SK-N-SH (cell line): ENCODE measurements at regions not wholly inside any gene's neighbourhood (a gene's known extent, or its start where the extent isn't known, plus 50 kb on each side); places are given as distances from the start of the nearest gene placed in this dataset.
"Not testable (repeated sequence)": the region's sequence is repeated elsewhere in the genome, so short reads cannot be mapped to it uniquely, and the experiment has no call there.

ENCODE experiments used
- CTCF ChIA-PET: fragments of 300-600, 350-600 bp; formaldehyde crosslinking; extraction: SDS; loops from one replicate; lab custom pipeline; 2021; lab: Yijun Ruan, JAX
- POLR2A ChIA-PET: fragments of 350-600 bp; sonication (Branson Sonifier 250); formaldehyde crosslinking; extraction: SDS; loops from one replicate; lab custom pipeline; 2020; ENCODE audit warnings: antibody characterized with exemption, inconsistent platforms; lab: Yijun Ruan, JAX
- DNase-seq: peaks from one replicate; pipeline ENCODE4 v3.0.0; 2012
- H2AFZ ChIP-seq: fragments of 200-600 bp; sonication (generic); 2 replicates; pipeline ENCODE4 v1.8.1; 2016; ENCODE audit warnings: antibody characterized with exemption, mild to moderate bottlenecking, low read depth
- H3F3A ChIP-seq: fragments of 200-600 bp; sonication (generic); replicated peaks from 2 replicates; pipeline ENCODE3; 2016; ENCODE audit warnings: antibody characterized with exemption, mild to moderate bottlenecking; ENCODE audit not compliant: insufficient read depth
- H3K27ac ChIP-seq, 2 experiments: fragments of 200-500 bp in 1 of 2; fragments of 200-600 bp in 1 of 2; sonication (Bioruptor generic) in 1 of 2; sonication (generic), shearing (Covaris generic) in 1 of 2; 2 replicates each; pipeline versions ENCODE4 v1.5.1 to v1.6.1; 2014 to 2016; ENCODE audit warnings: low read depth in 2 of 2, inconsistent platforms in 1 of 2, low read length in 1 of 2, mild to moderate bottlenecking in 1 of 2, mixed read lengths in 1 of 2
- H3K27me3 ChIP-seq: fragments of 200-600 bp; sonication (generic), shearing (Covaris generic); 2 replicates; pipeline ENCODE4 v1.6.1; 2016; ENCODE audit warnings: mixed run types; ENCODE audit not compliant: insufficient read depth
- H3K36me3 ChIP-seq, 2 experiments: fragments of 200-500 bp in 1 of 2; fragments of 200-600 bp in 1 of 2; sonication (Bioruptor generic) in 1 of 2; sonication (generic) in 1 of 2; replicated peaks in 1 of 2; 2 replicates each; pipeline versions ENCODE3 to v1.5.1; 2014 to 2016; ENCODE audit warnings: low read length in 1 of 2, mild to moderate bottlenecking in 1 of 2; ENCODE audit not compliant: insufficient read depth in 2 of 2, control insufficient read depth in 1 of 2
- H3K4me1 ChIP-seq, 2 experiments: fragments of 200-500 bp in 1 of 2; fragments of 200-600 bp in 1 of 2; sonication (Bioruptor generic) in 1 of 2; sonication (generic), shearing (Covaris generic) in 1 of 2; 2 replicates each; pipeline versions ENCODE4 v1.5.1 to v1.6.1; 2014 to 2016; ENCODE audit warnings: low read depth in 1 of 2, low read length in 1 of 2, mixed run types in 1 of 2; ENCODE audit not compliant: insufficient read depth in 2 of 2, control insufficient read depth in 1 of 2
- H3K4me2 ChIP-seq: fragments of 200-600 bp; sonication (generic), shearing (Covaris generic); 2 replicates; pipeline ENCODE4 v1.6.1; 2017; ENCODE audit warnings: mixed run types
- H3K4me3 ChIP-seq, 2 experiments: fragments of 200-500 bp in 1 of 2; fragments of 200-600 bp in 1 of 2; sonication (Bioruptor generic) in 1 of 2; sonication (generic), shearing (Covaris generic) in 1 of 2; 2 replicates each; pipeline versions ENCODE4 v1.5.1 to v1.8.1; 2014 to 2016; ENCODE audit warnings: low read depth in 2 of 2, inconsistent platforms in 1 of 2, low read length in 1 of 2, mild to moderate bottlenecking in 1 of 2, mixed read lengths in 1 of 2, moderate library complexity in 1 of 2
- H3K79me2 ChIP-seq: fragments of 200-600 bp; sonication (generic); 2 replicates; pipeline ENCODE4 v1.8.1; 2017; ENCODE audit warnings: mild to moderate bottlenecking; ENCODE audit not compliant: insufficient read depth
- H3K9ac ChIP-seq: fragments of 200-600 bp; sonication (generic); 2 replicates; pipeline ENCODE4 v1.6.1; 2017; ENCODE audit warnings: mixed run types
- H3K9me2 ChIP-seq: fragments of 200-600 bp; sonication (generic); 2 replicates; pipeline ENCODE4 v1.6.1; 2017; ENCODE audit warnings: mixed run types
- H3K9me3 ChIP-seq: fragments of 200-600 bp; sonication (generic); 2 replicates; pipeline ENCODE4 v1.6.1; 2017; ENCODE audit warnings: mixed run types, mild to moderate bottlenecking, moderate library complexity
- H4K20me1 ChIP-seq: fragments of 200-600 bp; sonication (generic); 2 replicates; pipeline ENCODE4 v1.6.1; 2017; ENCODE audit warnings: mild to moderate bottlenecking, mixed run types; ENCODE audit not compliant: insufficient read depth
- ELF1 ChIP-seq: IDR thresholded peaks from 2 replicates; pipeline ENCODE4 v1.4.0; 2012
- FOSL2 ChIP-seq: IDR thresholded peaks from 2 replicates; pipeline ENCODE4 v1.4.0; 2012; ENCODE audit warnings: low read depth, mild to moderate bottlenecking, moderate library complexity, borderline replicate concordance
- GATA2 ChIP-seq: sonication (generic); formaldehyde crosslinking; IDR thresholded peaks from 2 replicates; pipeline ENCODE4 v1.5.0; 2020; ENCODE audit warnings: mild to moderate bottlenecking, missing genetic modification reagents
- MEF2A ChIP-seq: IDR thresholded peaks from 2 replicates; pipeline ENCODE4 v1.4.0; 2012; ENCODE audit warnings: low read depth, borderline replicate concordance
- MXI1 ChIP-seq: IDR thresholded peaks from 2 replicates; pipeline ENCODE4 v1.6.1; 2012; ENCODE audit warnings: mild to moderate bottlenecking, low read depth, low read length, improper control_type of control experiment
- NRF1 ChIP-seq: IDR thresholded peaks from 2 replicates; pipeline ENCODE4 v1.6.1; 2012; ENCODE audit warnings: low read depth, mild to moderate bottlenecking, low read length
- RCOR1 ChIP-seq: fragments of 150-350 bp; IDR thresholded peaks from 2 replicates; pipeline ENCODE4 v1.6.1; 2017; ENCODE audit warnings: antibody characterized with exemption, low read length
- SMC3 ChIP-seq: IDR thresholded peaks from 2 replicates; pipeline ENCODE4 v1.6.1; 2012; ENCODE audit warnings: low read depth, low read length, improper control_type of control experiment
- YY1 ChIP-seq: IDR thresholded peaks from 2 replicates; pipeline ENCODE4 v1.4.0; 2012; ENCODE audit warnings: low read depth, mild to moderate bottlenecking
- WGBS: methylation state at CpG from one replicate; pipeline ENCODE4 v1.1.6; 2017; ENCODE audit warnings: low lambda C conversion rate; 5-methylcytosine and 5-hydroxymethylcytosine counted together
- TF ChIP-seq, protein P1 (sequence below): IDR thresholded peaks from 2 replicates; pipeline ENCODE4 v1.4.0; 2012; ENCODE audit warnings: low read depth, borderline replicate concordance
- TF ChIP-seq, protein P2 (sequence below): IDR thresholded peaks from 2 replicates; pipeline ENCODE4 v1.4.0; 2012; ENCODE audit warnings: low read depth, borderline replicate concordance
- TF ChIP-seq, protein P3 (sequence below): fragments of 150-350 bp; IDR thresholded peaks from 2 replicates; pipeline ENCODE4 v1.6.1; 2016; ENCODE audit warnings: mild to moderate bottlenecking, low read depth, low read length

DNA sequence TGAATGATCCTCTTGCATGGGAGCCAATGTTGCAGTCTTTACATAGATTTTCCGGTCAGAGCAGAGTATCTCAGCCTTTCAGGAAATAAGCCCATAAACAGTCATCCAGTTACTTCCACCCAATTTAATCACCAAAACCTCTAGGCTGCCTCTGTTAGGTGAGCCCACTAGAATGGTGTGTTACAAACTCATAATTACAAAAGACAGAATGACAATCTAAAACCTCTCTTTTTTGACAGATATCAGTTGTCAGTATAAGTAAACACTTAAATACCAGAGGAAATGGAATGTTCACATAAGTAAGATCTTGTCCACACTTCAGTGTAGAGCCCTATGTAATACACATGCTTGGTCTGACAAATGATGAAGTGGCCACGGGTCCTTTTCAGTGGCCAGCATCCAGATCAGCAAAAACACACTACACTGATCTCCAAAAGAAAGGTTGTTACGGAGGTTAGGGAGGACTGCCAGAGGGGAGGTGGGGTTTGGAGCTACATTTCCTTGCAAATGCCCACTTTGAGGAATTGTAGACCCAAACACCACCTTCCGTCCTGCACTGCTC is 71.3 kb upstream of the FBXO28 start (continued):
- TF ChIP-seq, protein P1, sequence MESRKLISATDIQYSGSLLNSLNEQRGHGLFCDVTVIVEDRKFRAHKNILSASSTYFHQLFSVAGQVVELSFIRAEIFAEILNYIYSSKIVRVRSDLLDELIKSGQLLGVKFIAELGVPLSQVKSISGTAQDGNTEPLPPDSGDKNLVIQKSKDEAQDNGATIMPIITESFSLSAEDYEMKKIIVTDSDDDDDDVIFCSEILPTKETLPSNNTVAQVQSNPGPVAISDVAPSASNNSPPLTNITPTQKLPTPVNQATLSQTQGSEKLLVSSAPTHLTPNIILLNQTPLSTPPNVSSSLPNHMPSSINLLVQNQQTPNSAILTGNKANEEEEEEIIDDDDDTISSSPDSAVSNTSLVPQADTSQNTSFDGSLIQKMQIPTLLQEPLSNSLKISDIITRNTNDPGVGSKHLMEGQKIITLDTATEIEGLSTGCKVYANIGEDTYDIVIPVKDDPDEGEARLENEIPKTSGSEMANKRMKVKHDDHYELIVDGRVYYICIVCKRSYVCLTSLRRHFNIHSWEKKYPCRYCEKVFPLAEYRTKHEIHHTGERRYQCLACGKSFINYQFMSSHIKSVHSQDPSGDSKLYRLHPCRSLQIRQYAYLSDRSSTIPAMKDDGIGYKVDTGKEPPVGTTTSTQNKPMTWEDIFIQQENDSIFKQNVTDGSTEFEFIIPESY: no peak

DNA sequence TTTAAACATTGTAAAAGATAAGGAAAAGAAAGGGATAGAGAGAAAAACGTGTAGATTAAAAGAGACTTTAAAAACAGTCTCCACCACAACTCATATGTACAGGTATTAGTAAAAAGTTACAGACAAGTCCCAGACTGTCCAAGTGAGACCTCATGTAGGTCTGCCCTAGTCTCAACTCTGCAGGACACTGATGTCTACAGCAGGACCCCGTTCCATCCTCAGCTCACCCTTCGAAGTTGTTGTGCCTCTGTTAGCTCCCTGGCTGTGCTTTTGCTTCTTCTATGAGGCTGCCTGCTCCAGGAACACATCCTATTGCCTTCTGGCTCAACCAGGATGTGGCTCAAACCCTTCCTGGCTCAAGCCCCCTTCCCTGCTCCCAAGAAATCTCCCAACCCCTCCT is 72.9 kb upstream of the FBXO28 start:
- no peaks in the 10 kb centered on the region for H3K9me3 ChIP-seq
- H3F3A ChIP-seq: no peaks in the 10 kb centered on the region
- no peaks in the 10 kb centered on the region for H3K27me3 ChIP-seq
- ChIA-PET CTCF (interaction anchor here (1.4 kb wide), 1 partner anchor 76 kb away, joined by 3 read pairs; no protein-coding TSS in a partner anchor), POLR2A (no interaction called here)
- H4K20me1 ChIP-seq: no peaks in the 10 kb centered on the region
- no peak for DNase-seq
- no peaks in the 10 kb centered on the region for H3K79me2 ChIP-seq
- H3K36me3 ChIP-seq: no peaks in the 10 kb centered on the region
- no peak overlapping the region for H2AFZ ChIP-seq
- no peaks in the 10 kb centered on the region for H3K4me1 ChIP-seq
- TF ChIP-seq MXI1 (no peak), NRF1 (no peak), ELF1 (no peak), FOSL2 (no peak), RCOR1 (no peak), GATA2 (CRISPR knock-in tag) (no peak), SMC3 (no peak), MEF2A (no peak), YY1 (no peak)
- TF ChIP-seq, protein P2, sequence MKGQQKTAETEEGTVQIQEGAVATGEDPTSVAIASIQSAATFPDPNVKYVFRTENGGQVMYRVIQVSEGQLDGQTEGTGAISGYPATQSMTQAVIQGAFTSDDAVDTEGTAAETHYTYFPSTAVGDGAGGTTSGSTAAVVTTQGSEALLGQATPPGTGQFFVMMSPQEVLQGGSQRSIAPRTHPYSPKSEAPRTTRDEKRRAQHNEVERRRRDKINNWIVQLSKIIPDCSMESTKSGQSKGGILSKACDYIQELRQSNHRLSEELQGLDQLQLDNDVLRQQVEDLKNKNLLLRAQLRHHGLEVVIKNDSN: no peak
- TF ChIP-seq, protein P3, sequence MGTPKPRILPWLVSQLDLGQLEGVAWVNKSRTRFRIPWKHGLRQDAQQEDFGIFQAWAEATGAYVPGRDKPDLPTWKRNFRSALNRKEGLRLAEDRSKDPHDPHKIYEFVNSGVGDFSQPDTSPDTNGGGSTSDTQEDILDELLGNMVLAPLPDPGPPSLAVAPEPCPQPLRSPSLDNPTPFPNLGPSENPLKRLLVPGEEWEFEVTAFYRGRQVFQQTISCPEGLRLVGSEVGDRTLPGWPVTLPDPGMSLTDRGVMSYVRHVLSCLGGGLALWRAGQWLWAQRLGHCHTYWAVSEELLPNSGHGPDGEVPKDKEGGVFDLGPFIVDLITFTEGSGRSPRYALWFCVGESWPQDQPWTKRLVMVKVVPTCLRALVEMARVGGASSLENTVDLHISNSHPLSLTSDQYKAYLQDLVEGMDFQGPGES: no peak
- H3K4me3 ChIP-seq: no peak overlapping the region
- H3K27ac ChIP-seq: no peak overlapping the region
- no peaks in the 10 kb centered on the region for H3K9me2 ChIP-seq
- 19% methylated on average over 3 of the region's 3 CpGs for WGBS
- no peak overlapping the region for H3K4me2 ChIP-seq
- no peak overlapping the region for H3K9ac ChIP-seq

DNA sequence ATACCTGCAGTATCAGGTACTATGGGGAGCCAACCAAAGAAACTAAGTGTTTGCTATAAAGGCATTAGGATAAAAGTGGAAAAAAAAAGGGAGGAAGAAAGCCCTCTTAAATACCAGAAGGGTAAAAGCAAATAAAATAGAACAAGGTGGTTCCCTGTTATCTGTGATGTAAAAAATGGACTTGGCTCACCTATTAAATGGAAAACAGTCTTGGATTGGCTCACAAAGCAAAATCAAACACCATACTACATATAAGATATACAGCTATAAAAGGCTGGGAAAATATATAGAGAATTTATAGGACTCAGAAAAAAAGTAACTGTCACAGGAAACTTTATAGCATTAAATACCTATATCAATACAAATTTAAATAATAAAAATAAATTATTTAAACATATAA is 73.5 kb upstream of the FBXO28 start:
- H3F3A ChIP-seq, H3K36me3 ChIP-seq, H3K9me3 ChIP-seq, H3K79me2 ChIP-seq, H3K9me2 ChIP-seq, H3K4me2 ChIP-seq, POLR2A ChIA-PET, H3K4me3 ChIP-seq, H4K20me1 ChIP-seq, H3K27ac ChIP-seq, H3K4me1 ChIP-seq, H3K9ac ChIP-seq, DNase-seq, H3K27me3 ChIP-seq, H2AFZ ChIP-seq, CTCF ChIA-PET: not testable (repeated sequence)

DNA sequence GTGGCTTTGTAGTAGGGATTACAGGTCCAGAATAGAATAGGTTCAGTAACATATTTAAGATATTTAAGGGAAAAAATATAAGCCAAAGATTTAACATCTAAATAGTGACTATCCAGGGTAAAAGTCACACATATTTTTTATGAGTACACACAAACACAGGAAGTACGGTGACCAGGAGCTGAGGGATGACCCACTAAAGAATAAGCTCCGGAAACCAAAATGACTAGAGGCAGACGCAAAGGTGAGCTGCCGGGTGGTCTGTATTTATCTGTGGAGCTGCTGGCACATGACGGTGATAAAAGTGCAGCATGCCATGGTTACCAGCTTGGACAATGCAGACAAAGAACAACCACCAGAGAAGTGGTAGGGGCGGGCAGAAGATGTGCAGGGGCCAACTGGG is 73.9 kb upstream of the FBXO28 start:
- H3K27ac ChIP-seq, H3K79me2 ChIP-seq, H3F3A ChIP-seq, DNase-seq, H4K20me1 ChIP-seq, CTCF ChIA-PET, H3K27me3 ChIP-seq, H3K9me2 ChIP-seq, H2AFZ ChIP-seq, H3K4me1 ChIP-seq, H3K9ac ChIP-seq, H3K4me2 ChIP-seq, H3K9me3 ChIP-seq, H3K36me3 ChIP-seq, POLR2A ChIA-PET, H3K4me3 ChIP-seq: not testable (repeated sequence)
- WGBS: 86% methylated on average over 6 of the region's 6 CpGs

DNA sequence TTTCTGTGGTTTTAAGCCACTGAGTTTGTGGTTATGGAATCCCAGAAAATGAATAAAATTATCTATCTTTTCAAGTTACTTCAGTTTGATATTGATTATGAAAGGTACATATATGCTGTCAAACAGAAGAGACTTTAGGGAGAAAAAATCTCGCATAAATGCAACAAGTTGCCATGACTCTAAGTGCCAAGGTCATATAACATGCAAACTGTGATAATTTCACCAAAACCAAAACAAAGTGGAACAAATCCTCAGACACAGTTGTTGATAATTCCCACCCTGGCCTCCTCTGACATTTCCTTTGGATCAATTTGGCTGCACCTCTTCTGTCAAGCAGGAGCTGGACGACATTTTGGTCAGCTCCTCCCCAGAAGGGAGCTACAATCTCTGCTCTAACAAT is 75.1 kb upstream of the FBXO28 start:
- DNase-seq, H3K27me3 ChIP-seq, H3K4me1 ChIP-seq, H3K9me3 ChIP-seq, H3K9ac ChIP-seq, H3K79me2 ChIP-seq, CTCF ChIA-PET, H3K4me3 ChIP-seq, H4K20me1 ChIP-seq, H3K36me3 ChIP-seq, H3F3A ChIP-seq, H3K4me2 ChIP-seq, POLR2A ChIA-PET, H3K27ac ChIP-seq, H2AFZ ChIP-seq, H3K9me2 ChIP-seq: not testable (repeated sequence)
- WGBS: 71% methylated on average over 2 of the region's 2 CpGs
